ENCODE measurements at regions not wholly inside any gene's neighbourhood (a gene's known extent, or its start where the extent isn't known, plus 50 kb on each side); places are given as distances from the start of the nearest gene placed in this dataset.

GRCh38 chr2:12842917-12843316 is 126.2 kb downstream of the TRIB2 start:
- Histone ChIP-seq H3K9ac (ENCODE audit: insufficient read length, low read depth) (no peak overlapping the region), H3K9me3 (ENCODE audit: insufficient read depth, low read length) (no peaks in the 10 kb centered on the region), H3K36me3 (ENCODE audit: insufficient read depth, insufficient read length, low read length) (no peaks in the 10 kb centered on the region), H3K27me3 (ENCODE audit: insufficient read depth, insufficient read length) (no peaks in the 10 kb centered on the region), H3K4me3 (ENCODE audit: insufficient read length, low read depth) (no peak overlapping the region), H3K4me1 (ENCODE audit: insufficient read depth, insufficient read length) (no peaks in the 10 kb centered on the region)
- TF ChIP-seq SUZ12 (IDR thresholded peaks at IDR 0.05; ENCODE audit: extremely low read depth, insufficient read depth, insufficient read length) (no peak), ZNF274 (IDR thresholded peaks at IDR 0.05; ENCODE audit: low read depth, low read length) (no peak), YY1 (IDR thresholded peaks at IDR 0.05; ENCODE audit: insufficient read depth, insufficient read length) (no peak)
- DNase-seq (ENCODE audit: low read depth, low spot score), result no peak

GRCh38 chr2:12844511-12844910 is 127.8 kb downstream of the TRIB2 start:
- H3K4me3 ChIP-seq (ENCODE audit: insufficient read length, low read depth), result no peak overlapping the region
- H3K4me1 ChIP-seq (ENCODE audit: insufficient read depth, insufficient read length), result no peaks in the 10 kb centered on the region
- TF ChIP-seq ZNF274 (IDR thresholded peaks at IDR 0.05; ENCODE audit: low read depth, low read length) (no peak), YY1 (IDR thresholded peaks at IDR 0.05; ENCODE audit: insufficient read depth, insufficient read length) (no peak), SUZ12 (IDR thresholded peaks at IDR 0.05; ENCODE audit: extremely low read depth, insufficient read depth, insufficient read length) (no peak)
- H3K27me3 ChIP-seq (ENCODE audit: insufficient read depth, insufficient read length), result no peaks in the 10 kb centered on the region
- no peak for DNase-seq (ENCODE audit: low read depth, low spot score)
- H3K9ac ChIP-seq (ENCODE audit: insufficient read length, low read depth), result no peak overlapping the region
- no peaks in the 10 kb centered on the region for H3K36me3 ChIP-seq (ENCODE audit: insufficient read depth, insufficient read length, low read length)
- no peaks in the 10 kb centered on the region for H3K9me3 ChIP-seq (ENCODE audit: insufficient read depth, low read length)

- TF ChIP-seq ZNF274 (IDR thresholded peaks at IDR 0.05; ENCODE audit: low read depth, low read length) (no peak), SUZ12 (IDR thresholded peaks at IDR 0.05; ENCODE audit: extremely low read depth, insufficient read depth, insufficient read length) (no peak), YY1 (IDR thresholded peaks at IDR 0.05; ENCODE audit: insufficient read depth, insufficient read length) (no peak)
- Histone ChIP-seq H3K9me3 (ENCODE audit: insufficient read depth, low read length) (no peaks in the 10 kb centered on the region; the same call in 1 of the 2 replicates), H3K4me3 (ENCODE audit: insufficient read length, low read depth) (no peak overlapping the region), H3K27me3 (ENCODE audit: insufficient read depth, insufficient read length) (no peaks in the 10 kb centered on the region), H3K36me3 (ENCODE audit: insufficient read depth, insufficient read length, low read length) (no peaks in the 10 kb centered on the region), H3K9ac (ENCODE audit: insufficient read length, low read depth) (no peak overlapping the region), H3K4me1 (ENCODE audit: insufficient read depth, insufficient read length) (no peaks in the 10 kb centered on the region)
- no peak for DNase-seq (ENCODE audit: low read depth, low spot score)
Measured at GRCh38 chr2:12847694-12848575, 131.2 kb downstream of the TRIB2 start.

GRCh38 chr2:12852135-12852534 is 135.4 kb downstream of the TRIB2 start:
- H3K4me3 ChIP-seq (ENCODE audit: insufficient read length, low read depth), result no peak overlapping the region
- no peaks in the 10 kb centered on the region for H3K36me3 ChIP-seq (ENCODE audit: insufficient read depth, insufficient read length, low read length)
- H3K9me3 ChIP-seq (ENCODE audit: insufficient read depth, low read length), result peaks cover 20% of the 10 kb centered on the region; the same call in 1 of the 2 replicates
- H3K27me3 ChIP-seq (ENCODE audit: insufficient read depth, insufficient read length), result no peaks in the 10 kb centered on the region
- no peak overlapping the region for H3K9ac ChIP-seq (ENCODE audit: insufficient read length, low read depth)
- TF ChIP-seq SUZ12 (IDR thresholded peaks at IDR 0.05; ENCODE audit: extremely low read depth, insufficient read depth, insufficient read length) (no peak), ZNF274 (IDR thresholded peaks at IDR 0.05; ENCODE audit: low read depth, low read length) (no peak)
- DNase-seq (ENCODE audit: low read depth, low spot score), result no peak
- no peaks in the 10 kb centered on the region for H3K4me1 ChIP-seq (ENCODE audit: insufficient read depth, insufficient read length)

GRCh38 chr2:12854001-12854530 is 137.3 kb downstream of the TRIB2 start:
- H3K9me3 ChIP-seq (ENCODE audit: insufficient read depth, low read length), result peaks cover 20% of the 10 kb centered on the region; the same call in 1 of the 2 replicates
- H3K27me3 ChIP-seq (ENCODE audit: insufficient read depth, insufficient read length), result no peaks in the 10 kb centered on the region
- no peak for DNase-seq (ENCODE audit: low read depth, low spot score)
- no peak overlapping the region for H3K9ac ChIP-seq (ENCODE audit: insufficient read length, low read depth)
- no peaks in the 10 kb centered on the region for H3K4me1 ChIP-seq (ENCODE audit: insufficient read depth, insufficient read length)
- no peak for TF ChIP-seq SUZ12 (IDR thresholded peaks at IDR 0.05; ENCODE audit: extremely low read depth, insufficient read depth, insufficient read length)
- H3K4me3 ChIP-seq (ENCODE audit: insufficient read length, low read depth), result no peak overlapping the region
- H3K36me3 ChIP-seq (ENCODE audit: insufficient read depth, insufficient read length, low read length), result no peaks in the 10 kb centered on the region

GRCh38 chr2:12855508-12855907 is 138.8 kb downstream of the TRIB2 start:
- H3K9me3 ChIP-seq (ENCODE audit: insufficient read depth, low read length), result peaks cover 20% of the 10 kb centered on the region
- no peak overlapping the region for H3K4me3 ChIP-seq (ENCODE audit: insufficient read length, low read depth)
- no peak for DNase-seq (ENCODE audit: low read depth, low spot score)
- H3K9ac ChIP-seq (ENCODE audit: insufficient read length, low read depth), result no peak overlapping the region
- H3K36me3 ChIP-seq (ENCODE audit: insufficient read depth, insufficient read length, low read length), result no peaks in the 10 kb centered on the region
- no peaks in the 10 kb centered on the region for H3K4me1 ChIP-seq (ENCODE audit: insufficient read depth, insufficient read length)
- H3K27me3 ChIP-seq (ENCODE audit: insufficient read depth, insufficient read length), result no peaks in the 10 kb centered on the region
- TF ChIP-seq SUZ12 (IDR thresholded peaks at IDR 0.05; ENCODE audit: extremely low read depth, insufficient read depth, insufficient read length) (no peak), ZNF274 (IDR thresholded peaks at IDR 0.05; ENCODE audit: low read depth, low read length) (no peak), YY1 (IDR thresholded peaks at IDR 0.05; ENCODE audit: insufficient read depth, insufficient read length) (no peak)

- Histone ChIP-seq H3K27me3 (ENCODE audit: insufficient read depth, insufficient read length) (no peaks in the 10 kb centered on the region), H3K36me3 (ENCODE audit: insufficient read depth, insufficient read length, low read length) (no peaks in the 10 kb centered on the region), H3K9ac (ENCODE audit: insufficient read length, low read depth) (no peak overlapping the region), H3K9me3 (ENCODE audit: insufficient read depth, low read length) (peaks cover 20% of the 10 kb centered on the region), H3K4me3 (ENCODE audit: insufficient read length, low read depth) (no peak overlapping the region), H3K4me1 (ENCODE audit: insufficient read depth, insufficient read length) (no peaks in the 10 kb centered on the region)
- TF ChIP-seq SUZ12 (IDR thresholded peaks at IDR 0.05; ENCODE audit: extremely low read depth, insufficient read depth, insufficient read length), result no peak
- no peak for TF ChIP-seq ZNF274 (IDR thresholded peaks at IDR 0.05; ENCODE audit: low read depth, low read length)
- no peak for TF ChIP-seq YY1 (IDR thresholded peaks at IDR 0.05; ENCODE audit: insufficient read depth, insufficient read length)
- DNase-seq (ENCODE audit: low read depth, low spot score), result no peak
Measured at GRCh38 chr2:12856934-12857601, 140.3 kb downstream of the TRIB2 start.

Measured in NT2/D1 (cell line).